ENCODE measurements at regions not wholly inside any gene's neighbourhood (a gene's known extent, or its start where the extent isn't known, plus 50 kb on each side); places are given as distances from the start of the nearest gene placed in this dataset.
"Not testable (repeated sequence)": the region's sequence is repeated elsewhere in the genome, so short reads cannot be mapped to it uniquely, and the experiment has no call there.

- H3K27ac ChIP-seq, result no peak overlapping the region
- DNase-seq (ENCODE audit: low spot score in 2 of 2), result no peak
- no peak overlapping the region for H3K4me3 ChIP-seq
- peaks cover 0 to 7% (median 0%) of the 10 kb centered on the region in 4 donors for H3K9me3 ChIP-seq
- TF ChIP-seq EP300 (IDR thresholded peaks at IDR 0.05), result no peak
- TF ChIP-seq POLR2A (IDR thresholded peaks at IDR 0.05), result no peak
- no peak for TF ChIP-seq CTCF (IDR thresholded peaks at IDR 0.05)
- no peaks in the 10 kb centered on the region for H3K36me3 ChIP-seq
- peaks cover 0 to 13% (median 3%) of the 10 kb centered on the region in 4 donors for H3K4me1 ChIP-seq
- no peaks in the 10 kb centered on the region for H3K27me3 ChIP-seq
- 100% methylated on average over 1 of the region's 1 CpG for WGBS, 2 donors
Measured at GRCh38 chr18:22290004-22290403, 120.6 kb downstream of the GATA6 start.

GRCh38 chr18:22286585-22286984 lies 117.2 kb downstream of the GATA6 start:
- Histone ChIP-seq H3K36me3 (no peaks in the 10 kb centered on the region), H3K9me3 (peaks cover 0 to 7% (median 0%) of the 10 kb centered on the region in 4 donors), H3K4me3 (no peak overlapping the region), H3K27me3 (no peaks in the 10 kb centered on the region), H3K27ac (peak overlapping the region in 1 of 4 donors; percentile 51), H3K4me1 (peaks cover 0 to 16% (median 3%) of the 10 kb centered on the region in 4 donors)
- WGBS, 2 donors, result 7 to 12% methylated on average over 5 of the region's 5 CpGs
- no peak for DNase-seq (ENCODE audit: low spot score in 2 of 2)
- TF ChIP-seq EP300 (IDR thresholded peaks at IDR 0.05), result no peak
- TF ChIP-seq POLR2A (IDR thresholded peaks at IDR 0.05), result no peak
- TF ChIP-seq CTCF (IDR thresholded peaks at IDR 0.05), result no peak

GRCh38 chr18:22285361-22286140 lies 116.2 kb downstream of the GATA6 start:
- Histone ChIP-seq H3K4me1 (peaks cover 0 to 16% (median 3%) of the 10 kb centered on the region in 4 donors), H3K4me3 (no peak overlapping the region), H3K9me3 (peaks cover 0 to 7% (median 0%) of the 10 kb centered on the region in 4 donors), H3K27me3 (no peaks in the 10 kb centered on the region), H3K27ac (no peak overlapping the region), H3K36me3 (no peaks in the 10 kb centered on the region)
- DNase-seq (ENCODE audit: low spot score in 2 of 2), result no peak
- no peak for TF ChIP-seq POLR2A (IDR thresholded peaks at IDR 0.05)
- TF ChIP-seq EP300 (IDR thresholded peaks at IDR 0.05), result peak in 1 of 2 donors; percentile 38
- 59 to 77% methylated on average over 3 of the region's 3 CpGs for WGBS, 2 donors

- H3K4me3 ChIP-seq, result no peak overlapping the region
- H3K4me1 ChIP-seq, result peaks cover 0 to 16% (median 3%) of the 10 kb centered on the region in 4 donors
- DNase-seq (ENCODE audit: low spot score in 2 of 2), result no peak
- H3K9me3 ChIP-seq, result peaks cover 0 to 5% (median 0%) of the 10 kb centered on the region in 4 donors
- 34 to 35% methylated on average over 3 of the region's 3 CpGs for WGBS, 2 donors
- TF ChIP-seq CTCF (IDR thresholded peaks at IDR 0.05) (no peak), EP300 (IDR thresholded peaks at IDR 0.05) (no peak), POLR2A (IDR thresholded peaks at IDR 0.05) (no peak)
- no peak overlapping the region for H3K27ac ChIP-seq
- no peaks in the 10 kb centered on the region for H3K36me3 ChIP-seq
- H3K27me3 ChIP-seq, result no peaks in the 10 kb centered on the region
Measured at GRCh38 chr18:22284581-22285360, 115.4 kb downstream of the GATA6 start.

DNA sequence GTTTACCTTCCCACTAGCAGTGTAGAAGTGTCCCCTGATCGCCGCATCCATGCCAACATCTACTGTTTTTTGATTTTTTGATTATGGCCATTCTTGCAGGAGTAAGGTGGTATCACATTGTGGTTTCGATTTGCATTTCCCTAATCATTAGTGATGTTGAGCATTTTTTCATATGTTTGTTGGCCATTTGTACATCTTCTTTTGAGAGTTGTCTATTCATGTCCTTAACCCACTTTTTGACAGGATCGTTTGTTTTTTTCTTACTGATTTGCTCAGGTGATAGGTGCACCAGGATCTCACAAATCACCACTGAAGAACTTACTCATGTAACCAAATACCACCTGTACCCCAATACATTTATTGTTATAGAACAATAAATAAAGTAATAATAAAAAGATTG lies 114.5 kb downstream of the GATA6 start:
- not testable (repeated sequence) for DNase-seq (ENCODE audit: low spot score in 2 of 2)
- 94 to 97% methylated on average over 4 of the region's 4 CpGs for WGBS, 2 donors

GRCh38 chr18:22283397-22283796 lies 114.0 kb downstream of the GATA6 start:
- no peak for DNase-seq (ENCODE audit: low spot score in 2 of 2)
- Histone ChIP-seq H3K27ac (no peak overlapping the region), H3K4me3 (no peak overlapping the region), H3K27me3 (no peaks in the 10 kb centered on the region), H3K4me1 (peaks cover 0 to 16% (median 3%) of the 10 kb centered on the region in 4 donors), H3K36me3 (no peaks in the 10 kb centered on the region), H3K9me3 (peaks cover 0 to under 1% (median 0%) of the 10 kb centered on the region in 4 donors)
- 77 to 81% methylated on average over 3 of the region's 3 CpGs for WGBS, 2 donors
- TF ChIP-seq POLR2A (IDR thresholded peaks at IDR 0.05), result no peak
- TF ChIP-seq CTCF (IDR thresholded peaks at IDR 0.05), result no peak
- no peak for TF ChIP-seq EP300 (IDR thresholded peaks at IDR 0.05)

More for the DNA sequence above, 114.5 kb downstream of the GATA6 start:
- H3K27me3 ChIP-seq, H3K36me3 ChIP-seq, H3K4me3 ChIP-seq, H3K27ac ChIP-seq, H3K9me3 ChIP-seq: not testable (repeated sequence)
- H3K4me1 ChIP-seq, result peaks cover 0 to 16% (median 3%) of the 10 kb centered on the region in 4 donors

Data from tibial nerve (tissue), 4 donors.